ENCODE measurements at regions not wholly inside any gene's neighbourhood (a gene's known extent, or its start where the extent isn't known, plus 50 kb on each side); places are given as distances from the start of the nearest gene placed in this dataset.

- Histone ChIP-seq H3K4me3 (no peak overlapping the region), H3K36me3 (no peaks in the 10 kb centered on the region), H3K27ac (no peak overlapping the region), H3K4me1 (no peaks in the 10 kb centered on the region), H3K27me3 (no peaks in the 10 kb centered on the region), H3K9me3 (no peaks in the 10 kb centered on the region)
- TF ChIP-seq POLR2A (IDR thresholded peaks at IDR 0.05) (no peak), POLR2AphosphoS5 (IDR thresholded peaks at IDR 0.05) (no peak), CTCF (IDR thresholded peaks at IDR 0.05) (no peak), EP300 (IDR thresholded peaks at IDR 0.05) (no peak)
- WGBS, 2 donors (ENCODE audit: low coverage in 1 of 2): 93 to 94% methylated on average over 2 of the region's 2 CpGs
- ATAC-seq: no peak
These were observed 1253.1 kb upstream of the MIR17HG start for GRCh38 chr13:90094357-90094756.

GRCh38 chr13:90098577-90098976 lies 1248.9 kb upstream of the MIR17HG start:
- no peak for ATAC-seq
- no peak overlapping the region for H3K4me3 ChIP-seq
- H3K9me3 ChIP-seq: no peaks in the 10 kb centered on the region
- H3K27ac ChIP-seq: no peak overlapping the region
- H3K4me1 ChIP-seq: no peaks in the 10 kb centered on the region
- WGBS, 2 donors (ENCODE audit: low coverage in 1 of 2): 82 to 84% methylated on average over 4 of the region's 4 CpGs
- H3K36me3 ChIP-seq: no peaks in the 10 kb centered on the region
- H3K27me3 ChIP-seq: no peaks in the 10 kb centered on the region
- TF ChIP-seq EP300 (IDR thresholded peaks at IDR 0.05): no peak
- TF ChIP-seq CTCF (IDR thresholded peaks at IDR 0.05): no peak
- TF ChIP-seq POLR2AphosphoS5 (IDR thresholded peaks at IDR 0.05): no peak
- no peak for TF ChIP-seq POLR2A (IDR thresholded peaks at IDR 0.05)

- 92 to 96% methylated on average over 2 to 4 of the region's 4 CpGs for WGBS, 2 donors (ENCODE audit: low coverage in 1 of 2)
- TF ChIP-seq EP300 (IDR thresholded peaks at IDR 0.05) (no peak), POLR2AphosphoS5 (IDR thresholded peaks at IDR 0.05) (no peak), POLR2A (IDR thresholded peaks at IDR 0.05) (no peak), CTCF (IDR thresholded peaks at IDR 0.05) (no peak)
- H3K27me3 ChIP-seq: no peaks in the 10 kb centered on the region
These were observed 1247.6 kb upstream of the MIR17HG start for GRCh38 chr13:90099847-90100246.

GRCh38 chr13:90103099-90103784 lies 1244.2 kb upstream of the MIR17HG start:
- Histone ChIP-seq H3K27ac (no peak overlapping the region), H3K4me1 (no peaks in the 10 kb centered on the region), H3K9me3 (no peaks in the 10 kb centered on the region), H3K36me3 (no peaks in the 10 kb centered on the region), H3K4me3 (no peak overlapping the region), H3K27me3 (no peaks in the 10 kb centered on the region)
- WGBS, 2 donors (ENCODE audit: low coverage in 1 of 2): 65 to 77% methylated on average over 1 to 4 of the region's 4 CpGs
- ATAC-seq: no peak
- TF ChIP-seq EP300 (IDR thresholded peaks at IDR 0.05) (no peak), POLR2AphosphoS5 (IDR thresholded peaks at IDR 0.05) (no peak), POLR2A (IDR thresholded peaks at IDR 0.05) (no peak), CTCF (IDR thresholded peaks at IDR 0.05) (no peak)

More at GRCh38 chr13:90099847-90100246, 1247.6 kb upstream of the MIR17HG start:
- no peaks in the 10 kb centered on the region for H3K9me3 ChIP-seq
- H3K4me1 ChIP-seq: no peaks in the 10 kb centered on the region
- ATAC-seq: no peak
- H3K36me3 ChIP-seq: no peaks in the 10 kb centered on the region
- H3K4me3 ChIP-seq: no peak overlapping the region
- no peak overlapping the region for H3K27ac ChIP-seq

GRCh38 chr13:90104764-90105163 lies 1242.7 kb upstream of the MIR17HG start:
- H3K27ac ChIP-seq: no peak overlapping the region
- 80% methylated on average over 1 of the region's 2 CpGs; no CpG with 5 or more reads in 1 of the 2 donors for WGBS, 2 donors (ENCODE audit: low coverage in 1 of 2)
- no peaks in the 10 kb centered on the region for H3K36me3 ChIP-seq
- no peak for ATAC-seq
- H3K9me3 ChIP-seq: no peaks in the 10 kb centered on the region
- no peaks in the 10 kb centered on the region for H3K27me3 ChIP-seq
- no peak overlapping the region for H3K4me3 ChIP-seq
- no peak for TF ChIP-seq POLR2AphosphoS5 (IDR thresholded peaks at IDR 0.05)
- no peak for TF ChIP-seq POLR2A (IDR thresholded peaks at IDR 0.05)
- TF ChIP-seq EP300 (IDR thresholded peaks at IDR 0.05): no peak
- no peak for TF ChIP-seq CTCF (IDR thresholded peaks at IDR 0.05)
- no peaks in the 10 kb centered on the region for H3K4me1 ChIP-seq

Data from gastroesophageal sphincter (tissue), 4 donors.